ENCODE measurements at regions not wholly inside any gene's neighbourhood (a gene's known extent, or its start where the extent isn't known, plus 50 kb on each side); places are given as distances from the start of the nearest gene placed in this dataset.

DNA sequence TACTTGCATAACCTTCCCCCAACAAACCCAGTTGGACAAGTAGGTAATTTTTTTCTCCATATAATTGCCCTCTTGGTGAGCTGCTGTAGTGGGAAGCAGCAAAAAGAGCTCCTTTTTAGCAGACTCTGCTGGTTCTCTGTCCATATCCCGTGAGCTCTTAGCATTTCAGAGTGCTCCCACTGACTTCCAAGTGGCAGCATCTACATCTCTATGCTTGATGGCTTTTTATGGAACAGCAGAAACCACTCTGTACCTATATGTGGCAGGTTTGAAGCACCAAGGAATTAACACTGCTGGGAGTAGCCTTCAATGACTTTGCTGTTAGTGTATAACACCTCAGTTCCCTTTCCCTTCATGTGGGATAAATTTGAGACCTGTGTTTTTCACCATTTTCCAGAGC, 168.4 kb upstream of the NHS start:
- no peak for DNase-seq
- Mint-ChIP-seq H3K27ac (no peak overlapping the region), H3K27me3 (peaks cover 31% of the 10 kb centered on the region), H3K36me3 (ENCODE audit: low read depth) (no peaks in the 10 kb centered on the region), H3K9me3 (no peaks in the 10 kb centered on the region), H3K4me3 (no peak overlapping the region), H3K4me1 (ENCODE audit: low read depth) (no peaks in the 10 kb centered on the region)

DNA sequence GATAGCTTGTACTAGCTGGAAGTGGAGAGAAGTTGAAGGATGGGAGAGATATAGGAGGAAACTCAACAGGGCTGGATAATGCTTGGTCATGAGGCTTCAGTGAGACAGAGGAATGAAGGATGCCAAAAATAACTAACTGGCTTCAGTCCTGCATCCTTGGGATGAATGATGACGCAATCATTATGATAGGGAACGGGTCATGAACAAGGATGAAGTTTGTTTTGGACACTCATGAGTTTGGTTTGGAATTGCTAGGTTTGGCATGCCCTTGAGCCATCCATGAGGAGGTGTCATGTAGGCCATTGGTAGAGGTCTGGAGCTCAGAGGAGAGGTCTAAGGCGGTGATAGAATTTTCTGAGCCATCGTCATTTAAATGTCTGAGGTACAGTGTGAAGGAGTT, 160.0 kb upstream of the NHS start:
- no peaks in the 10 kb centered on the region for H3K36me3 Mint-ChIP-seq (ENCODE audit: low read depth)
- no peaks in the 10 kb centered on the region for H3K4me1 Mint-ChIP-seq (ENCODE audit: low read depth)
- H3K4me3 Mint-ChIP-seq, result no peak overlapping the region
- peaks cover 3% of the 10 kb centered on the region for H3K9me3 Mint-ChIP-seq
- no peak overlapping the region for H3K27ac Mint-ChIP-seq
- DNase-seq, result no peak
- peaks cover 33% of the 10 kb centered on the region for H3K27me3 Mint-ChIP-seq

DNA sequence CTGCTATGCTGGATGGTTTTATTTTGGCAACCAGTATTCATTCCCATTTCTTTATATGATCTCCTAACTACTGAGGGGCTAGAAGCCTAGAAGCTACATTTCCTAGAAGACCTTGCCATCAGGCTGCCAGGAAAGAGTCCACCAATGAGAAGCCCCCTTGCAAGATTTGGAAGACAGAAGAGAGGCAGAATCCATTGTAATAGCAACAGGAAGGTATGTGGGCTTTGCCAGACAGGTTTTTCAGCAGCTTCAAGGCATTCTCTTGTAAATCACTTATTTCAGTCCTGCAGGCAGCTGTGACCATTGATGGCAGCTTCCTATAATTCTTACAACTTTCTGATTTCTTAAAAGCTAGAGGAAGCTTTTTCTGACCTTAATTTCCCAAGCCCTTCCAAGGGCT, 148.3 kb upstream of the NHS start:
- Mint-ChIP-seq H3K36me3 (ENCODE audit: low read depth) (no peaks in the 10 kb centered on the region), H3K9me3 (no peaks in the 10 kb centered on the region), H3K4me1 (ENCODE audit: low read depth) (no peaks in the 10 kb centered on the region), H3K27ac (no peak overlapping the region), H3K27me3 (peaks cover 20% of the 10 kb centered on the region), H3K4me3 (no peak overlapping the region)
- DNase-seq, result no peak

DNA sequence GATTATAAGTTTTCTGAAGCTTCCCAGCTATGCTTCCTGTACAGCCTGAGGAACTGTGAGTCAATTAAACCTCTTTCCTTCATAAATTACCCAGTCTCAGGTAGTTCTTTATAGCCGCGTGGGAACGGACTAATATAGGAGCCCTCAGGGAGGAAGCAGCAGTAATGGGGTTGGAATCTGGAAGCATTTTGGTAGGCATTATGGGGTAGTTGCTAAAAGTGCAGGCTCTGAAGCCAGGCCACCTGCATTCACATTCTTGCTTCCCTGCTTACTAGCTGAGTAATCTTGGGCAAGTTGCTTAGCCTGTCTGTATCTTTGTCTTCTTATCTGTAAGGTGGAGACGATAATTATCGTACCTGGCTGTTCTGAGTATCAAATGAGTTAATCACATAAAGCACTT, 137.9 kb upstream of the NHS start:
- peaks cover 61% of the 10 kb centered on the region for H3K27me3 Mint-ChIP-seq
- no peaks in the 10 kb centered on the region for H3K9me3 Mint-ChIP-seq
- H3K36me3 Mint-ChIP-seq (ENCODE audit: low read depth), result no peaks in the 10 kb centered on the region
- DNase-seq, result no peak
- H3K4me3 Mint-ChIP-seq, result no peak overlapping the region
- no peak overlapping the region for H3K27ac Mint-ChIP-seq
- H3K4me1 Mint-ChIP-seq (ENCODE audit: low read depth), result no peaks in the 10 kb centered on the region

DNA sequence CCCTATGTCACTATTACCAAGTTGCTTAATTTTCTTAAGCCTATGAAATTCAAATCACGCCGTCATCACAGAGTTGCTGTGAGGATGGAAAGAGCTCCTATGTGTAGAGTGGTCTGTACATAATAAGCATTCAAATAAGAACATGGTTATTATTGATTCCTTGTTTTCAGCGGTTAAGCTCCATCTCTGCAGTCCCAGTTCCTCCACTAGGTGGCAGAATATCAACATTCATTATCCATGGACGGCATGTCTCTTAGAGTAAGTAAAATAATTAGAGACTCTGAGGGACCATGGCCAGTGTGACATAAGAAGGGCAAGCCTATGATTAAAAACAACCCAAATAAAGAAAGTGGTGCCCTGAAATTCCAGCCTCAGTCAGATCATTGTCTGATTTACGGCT, 132.5 kb upstream of the NHS start:
- no peak overlapping the region for H3K4me3 Mint-ChIP-seq
- H3K27ac Mint-ChIP-seq, result no peak overlapping the region
- no peak for DNase-seq
- H3K27me3 Mint-ChIP-seq, result peaks cover 56% of the 10 kb centered on the region
- no peaks in the 10 kb centered on the region for H3K4me1 Mint-ChIP-seq (ENCODE audit: low read depth)
- H3K36me3 Mint-ChIP-seq (ENCODE audit: low read depth), result no peaks in the 10 kb centered on the region
- H3K9me3 Mint-ChIP-seq, result no peaks in the 10 kb centered on the region

DNA sequence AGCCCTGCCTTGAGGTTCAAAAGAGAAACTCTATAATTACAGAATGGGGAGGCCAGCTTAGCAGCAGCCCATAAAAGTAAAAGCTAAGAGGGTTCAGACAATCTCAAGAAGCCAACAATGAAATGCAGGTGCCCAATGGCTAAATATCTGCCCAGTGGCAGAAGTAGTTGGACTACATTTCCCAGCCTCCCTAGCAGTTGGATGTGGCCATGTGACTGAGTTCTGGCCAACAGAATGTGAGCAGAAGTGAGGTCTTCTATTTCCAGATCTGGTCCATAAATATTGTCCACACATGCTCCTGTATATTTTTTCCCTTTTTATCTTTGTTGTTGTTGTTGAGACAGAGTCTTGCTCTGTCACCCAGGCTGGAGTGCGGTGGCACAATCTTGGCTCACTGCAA, 127.9 kb upstream of the NHS start:
- no peaks in the 10 kb centered on the region for H3K36me3 Mint-ChIP-seq (ENCODE audit: low read depth)
- DNase-seq, result no peak
- H3K4me1 Mint-ChIP-seq (ENCODE audit: low read depth), result no peaks in the 10 kb centered on the region
- H3K27ac Mint-ChIP-seq, result no peak overlapping the region
- H3K27me3 Mint-ChIP-seq, result peaks cover 30% of the 10 kb centered on the region
- H3K4me3 Mint-ChIP-seq, result no peak overlapping the region
- no peaks in the 10 kb centered on the region for H3K9me3 Mint-ChIP-seq

DNA sequence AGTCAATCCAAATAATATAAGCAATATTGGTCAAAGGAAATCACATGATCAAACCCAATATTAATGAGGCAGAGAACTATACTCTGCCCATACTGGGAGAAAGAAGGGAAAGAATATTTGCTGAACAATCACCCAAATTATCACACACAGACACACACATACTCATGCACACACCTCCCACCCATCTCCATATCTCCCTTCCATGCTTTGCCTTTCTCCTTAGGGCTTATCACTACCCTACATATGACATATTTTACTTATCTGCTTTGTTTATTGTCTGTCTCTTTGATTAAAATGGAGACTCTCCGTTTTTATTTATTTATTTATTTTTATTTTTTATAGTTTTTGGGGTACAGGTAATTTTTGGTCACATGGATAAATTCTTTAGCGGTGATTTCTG, 112.9 kb upstream of the NHS start:
- H3K4me3 Mint-ChIP-seq, result no peak overlapping the region
- DNase-seq, result no peak
- peaks cover 19% of the 10 kb centered on the region for H3K27me3 Mint-ChIP-seq
- no peaks in the 10 kb centered on the region for H3K4me1 Mint-ChIP-seq (ENCODE audit: low read depth)
- peaks cover 13% of the 10 kb centered on the region for H3K9me3 Mint-ChIP-seq
- no peaks in the 10 kb centered on the region for H3K36me3 Mint-ChIP-seq (ENCODE audit: low read depth)
- no peak overlapping the region for H3K27ac Mint-ChIP-seq

DNA sequence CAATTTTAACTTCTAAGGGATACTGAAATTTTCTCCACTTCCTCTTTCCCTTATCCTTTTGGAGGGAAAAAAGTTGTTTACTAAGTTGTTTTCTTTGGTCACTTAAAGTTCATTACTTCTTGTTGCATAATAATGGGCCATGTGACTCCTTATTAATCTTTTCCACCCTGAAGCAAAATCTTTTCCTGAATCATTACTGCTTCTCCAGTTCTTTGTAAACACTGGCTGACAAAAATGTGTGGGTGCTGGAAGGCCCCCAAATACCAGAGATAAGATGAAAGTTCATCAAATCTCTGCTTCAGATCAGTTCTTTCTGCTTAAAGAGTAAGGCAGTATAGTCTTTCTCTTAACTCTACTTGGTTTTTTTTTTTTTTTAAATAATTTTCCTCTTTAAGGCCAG, 108.9 kb upstream of the NHS start:
- Mint-ChIP-seq H3K27ac (no peak overlapping the region), H3K9me3 (peaks cover 13% of the 10 kb centered on the region)
- DNase-seq, result no peak

DNA sequence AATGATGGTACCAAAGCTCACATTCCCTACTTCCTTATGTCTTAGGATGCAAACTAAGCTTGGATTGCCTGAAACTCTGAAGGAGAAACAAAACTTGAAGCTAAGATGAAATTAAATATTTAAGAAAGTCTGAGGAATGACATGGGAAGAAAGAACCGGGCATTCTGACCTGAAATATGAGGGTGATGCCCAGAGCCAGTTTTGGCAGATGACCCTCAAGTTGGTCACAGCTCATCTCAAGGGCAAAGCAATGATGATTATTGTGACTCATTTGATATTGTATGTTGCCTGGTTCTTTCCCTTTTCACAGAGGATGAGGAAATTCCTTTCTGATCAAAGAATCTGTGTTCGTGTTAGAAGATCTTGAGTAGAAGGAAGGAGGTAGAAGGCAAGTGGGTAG, 96.0 kb upstream of the NHS start:
- Mint-ChIP-seq H3K27ac (no peak overlapping the region), H3K9me3 (no peaks in the 10 kb centered on the region), H3K27me3 (peaks cover 30% of the 10 kb centered on the region), H3K4me3 (no peak overlapping the region), H3K4me1 (ENCODE audit: low read depth) (no peaks in the 10 kb centered on the region), H3K36me3 (ENCODE audit: low read depth) (no peaks in the 10 kb centered on the region)
- DNase-seq, result no peak

More for the DNA sequence above, 108.9 kb upstream of the NHS start:
- H3K27me3 Mint-ChIP-seq, result peaks cover 35% of the 10 kb centered on the region
- H3K36me3 Mint-ChIP-seq (ENCODE audit: low read depth), result no peaks in the 10 kb centered on the region
- no peak overlapping the region for H3K4me3 Mint-ChIP-seq
- no peaks in the 10 kb centered on the region for H3K4me1 Mint-ChIP-seq (ENCODE audit: low read depth)

DNA sequence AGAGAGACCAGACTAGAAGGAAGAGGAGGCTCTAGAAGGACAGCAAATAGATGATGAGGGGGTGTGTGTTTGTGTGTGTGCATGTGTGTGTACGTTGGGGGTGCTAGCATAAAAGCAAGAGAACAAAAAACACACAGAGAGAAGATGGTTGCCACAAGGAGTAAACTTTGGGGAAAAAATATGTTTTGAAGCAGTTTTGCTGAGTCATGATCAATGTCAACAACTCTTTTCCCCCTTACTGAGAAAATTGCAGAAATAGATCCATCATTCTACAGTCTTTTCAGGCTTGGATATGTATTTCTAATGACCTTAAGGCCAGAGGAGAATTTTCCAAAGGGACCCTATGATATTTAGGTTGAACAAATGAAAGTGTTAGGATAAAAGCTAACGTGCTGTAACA, 89.0 kb upstream of the NHS start:
- DNase-seq, result no peak
- Mint-ChIP-seq H3K27me3 (peaks cover 19% of the 10 kb centered on the region), H3K36me3 (ENCODE audit: low read depth) (no peaks in the 10 kb centered on the region), H3K4me1 (ENCODE audit: low read depth) (no peaks in the 10 kb centered on the region), H3K9me3 (peaks cover 2% of the 10 kb centered on the region), H3K4me3 (no peak overlapping the region), H3K27ac (no peak overlapping the region)

DNA sequence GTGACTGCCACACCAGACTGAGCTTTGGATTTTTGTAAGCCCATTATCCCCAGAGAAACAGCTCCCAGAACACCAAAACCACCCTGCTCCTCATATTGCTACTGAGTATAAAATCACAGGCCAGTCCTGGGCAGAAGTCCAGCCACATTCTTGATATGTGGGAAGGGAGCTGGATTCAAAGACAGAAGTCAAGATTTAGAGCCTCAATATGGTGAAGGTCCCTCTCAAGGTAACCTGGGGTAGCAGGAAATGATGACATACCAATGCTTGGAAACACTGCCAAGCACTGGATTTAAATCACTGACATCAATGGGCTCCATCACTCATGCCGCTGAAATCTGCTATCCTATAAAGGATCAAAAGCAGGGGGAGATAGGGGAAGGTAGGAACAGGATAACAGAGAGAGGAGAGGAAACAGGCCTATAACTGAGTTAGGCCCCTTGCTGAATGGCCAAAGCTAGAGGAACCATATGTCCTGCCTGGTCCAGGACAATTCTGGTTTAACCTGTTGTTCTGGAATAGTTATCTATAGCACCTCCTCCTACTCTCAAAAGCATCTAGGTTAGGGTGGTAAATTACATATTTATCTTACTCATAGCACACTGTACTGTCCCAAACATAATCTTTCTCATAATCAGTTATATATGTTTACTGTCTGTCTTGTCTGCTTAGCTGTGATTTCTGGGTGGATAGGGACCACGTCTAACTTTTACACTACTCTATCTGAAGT, 83.7 kb upstream of the NHS start:
- Mint-ChIP-seq H3K27ac (no peak overlapping the region), H3K4me3 (no peak overlapping the region), H3K36me3 (ENCODE audit: low read depth) (no peaks in the 10 kb centered on the region), H3K9me3 (peaks cover 2% of the 10 kb centered on the region), H3K27me3 (peaks cover 31% of the 10 kb centered on the region), H3K4me1 (ENCODE audit: low read depth) (no peaks in the 10 kb centered on the region)
- no peak for DNase-seq

DNA sequence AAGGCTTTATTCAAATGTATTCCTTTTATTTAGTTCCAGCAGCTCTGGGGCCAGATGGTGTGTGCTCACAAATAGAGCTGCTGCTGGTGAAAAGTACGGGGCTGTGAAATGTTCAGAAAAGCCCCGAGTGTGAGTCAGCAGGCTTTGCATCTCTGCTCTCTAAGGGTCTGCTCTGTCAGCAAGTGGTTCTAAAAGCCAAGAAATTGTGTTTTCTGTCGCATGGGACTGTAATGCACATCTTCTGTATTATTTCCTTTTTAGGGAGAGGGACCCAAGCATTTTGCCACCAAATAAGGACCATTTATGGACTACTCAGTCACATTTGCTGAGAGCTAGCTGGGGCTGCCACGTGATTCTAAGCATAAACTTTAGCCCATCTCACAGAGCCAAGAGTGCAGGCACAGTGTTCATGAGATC, 82.9 kb upstream of the NHS start:
- no peaks in the 10 kb centered on the region for H3K4me1 Mint-ChIP-seq (ENCODE audit: low read depth)
- H3K27ac Mint-ChIP-seq, result no peak overlapping the region
- H3K36me3 Mint-ChIP-seq (ENCODE audit: low read depth), result no peaks in the 10 kb centered on the region
- H3K9me3 Mint-ChIP-seq, result peaks cover 2% of the 10 kb centered on the region
- H3K27me3 Mint-ChIP-seq, result peaks cover 33% of the 10 kb centered on the region
- H3K4me3 Mint-ChIP-seq, result no peak overlapping the region
- no peak for DNase-seq

DNA sequence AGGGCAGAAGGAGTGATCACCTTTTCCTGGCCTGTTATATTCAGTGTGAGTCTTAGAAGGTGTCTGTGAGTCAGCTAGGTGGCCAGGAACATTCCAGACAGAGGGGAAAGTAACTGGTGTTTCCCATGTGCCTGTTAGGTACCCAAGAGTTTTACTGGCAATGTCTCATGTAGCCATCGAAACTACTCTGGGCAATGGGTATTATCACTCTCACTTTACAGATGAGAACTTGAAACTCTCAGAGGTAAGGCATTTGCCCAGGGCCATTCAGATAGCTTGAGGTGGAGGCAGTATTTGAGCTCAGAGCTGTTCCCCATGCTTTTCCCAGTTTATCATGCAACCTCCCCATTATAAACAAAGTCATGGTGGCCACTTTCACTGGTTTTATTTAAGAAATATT, 80.4 kb upstream of the NHS start:
- DNase-seq, result no peak
- Mint-ChIP-seq H3K36me3 (ENCODE audit: low read depth) (no peaks in the 10 kb centered on the region), H3K4me3 (no peak overlapping the region), H3K27me3 (peaks cover 30% of the 10 kb centered on the region), H3K4me1 (ENCODE audit: low read depth) (no peaks in the 10 kb centered on the region), H3K9me3 (peaks cover 2% of the 10 kb centered on the region), H3K27ac (no peak overlapping the region)

DNA sequence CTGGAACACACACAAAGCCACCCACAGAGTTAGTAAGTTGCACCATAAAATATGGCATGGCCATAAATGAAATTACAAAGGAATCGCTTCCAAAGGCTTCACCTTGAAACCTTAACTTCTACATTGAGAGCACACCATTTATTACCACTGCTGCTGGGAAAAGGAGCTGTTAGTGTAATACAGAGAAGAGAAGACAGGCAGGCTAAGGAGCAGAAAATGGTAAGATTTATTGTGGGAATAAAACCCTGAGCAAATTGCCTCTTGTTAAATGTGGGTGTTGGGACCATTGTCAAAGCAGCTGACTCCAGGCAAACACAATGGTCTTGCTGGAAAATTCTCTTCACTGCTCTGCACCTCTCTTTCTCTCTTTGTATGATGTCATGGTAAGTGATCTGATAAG, 79.2 kb upstream of the NHS start:
- DNase-seq, result no peak
- Mint-ChIP-seq H3K4me1 (ENCODE audit: low read depth) (no peaks in the 10 kb centered on the region), H3K36me3 (ENCODE audit: low read depth) (no peaks in the 10 kb centered on the region), H3K9me3 (no peaks in the 10 kb centered on the region), H3K4me3 (no peak overlapping the region), H3K27ac (no peak overlapping the region), H3K27me3 (peaks cover 26% of the 10 kb centered on the region)

DNA sequence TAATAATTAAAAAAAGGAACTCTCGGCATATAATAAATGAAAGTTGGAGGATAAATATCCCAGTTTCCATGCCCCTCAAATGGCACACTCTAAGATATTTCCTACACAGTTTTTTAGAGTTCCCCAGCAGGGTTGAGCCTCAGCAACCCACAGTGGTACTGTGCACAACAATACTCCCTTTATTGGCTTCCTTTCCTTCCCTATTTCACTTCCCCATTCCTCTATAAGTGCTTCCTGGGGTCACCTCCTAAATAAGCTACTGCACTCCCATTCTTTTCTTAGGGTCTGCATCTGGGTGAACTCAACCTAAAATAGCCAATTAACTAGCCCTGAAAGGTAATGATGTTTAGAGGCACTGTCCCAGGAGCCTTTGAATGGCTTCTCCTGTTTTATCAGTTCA, 76.4 kb upstream of the NHS start:
- no peak for DNase-seq
- Mint-ChIP-seq H3K4me3 (no peak overlapping the region), H3K4me1 (ENCODE audit: low read depth) (no peaks in the 10 kb centered on the region), H3K9me3 (no peaks in the 10 kb centered on the region), H3K27me3 (peaks cover 9% of the 10 kb centered on the region), H3K36me3 (ENCODE audit: low read depth) (no peaks in the 10 kb centered on the region), H3K27ac (no peak overlapping the region)

DNA sequence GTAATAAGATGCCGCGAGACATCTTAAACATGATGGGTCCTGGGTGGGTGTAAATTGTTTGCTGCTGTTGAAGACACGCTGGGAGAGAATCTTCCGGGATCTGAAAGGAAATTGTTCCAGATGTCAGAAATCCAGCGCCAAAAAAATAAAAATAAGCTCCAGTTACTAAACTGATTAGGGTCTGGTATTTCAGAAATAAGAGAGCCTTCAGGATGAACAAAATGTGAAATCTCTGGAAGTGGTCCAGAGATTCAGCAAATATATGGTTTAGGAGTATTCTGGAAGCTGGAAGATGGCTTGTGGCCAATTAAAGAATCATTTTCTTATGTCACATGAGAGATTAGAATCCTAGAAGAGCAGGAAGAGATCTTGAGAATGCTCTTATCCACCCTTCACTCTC, 75.8 kb upstream of the NHS start:
- Mint-ChIP-seq H3K36me3 (ENCODE audit: low read depth) (no peaks in the 10 kb centered on the region), H3K4me3 (no peak overlapping the region), H3K9me3 (peaks cover 2% of the 10 kb centered on the region), H3K27ac (no peak overlapping the region), H3K27me3 (peaks cover 6% of the 10 kb centered on the region), H3K4me1 (ENCODE audit: low read depth) (no peaks in the 10 kb centered on the region)
- DNase-seq, result no peak

All from activated T-cell treated with anti-CD3 and anti-CD28 coated beads, Interleukin-2, amount 50 U/mL, for 24 hours (primary cell).